Retinal pigment epithelial cell (primary cell): ENCODE measurements at regions not wholly inside any gene's neighbourhood (a gene's known extent, or its start where the extent isn't known, plus 50 kb on each side); places are given as distances from the start of the nearest gene placed in this dataset.
"Not testable (repeated sequence)": the region's sequence is repeated elsewhere in the genome, so short reads cannot be mapped to it uniquely, and the experiment has no call there.

Source experiments
- DNase-seq: peaks from one replicate; pipeline ENCODE4 v3.0.0-alpha.2; 2010; ENCODE audit warnings: low read depth
- H3K4me3 ChIP-seq: 2 replicates; pipeline ENCODE4 v1.5.1; 2011; ENCODE audit warnings: mild to moderate bottlenecking, low read length, control low read depth, moderate library complexity
- CTCF ChIP-seq: conservative IDR thresholded peaks from 2 replicates; pipeline ENCODE4 v1.5.1; 2011; ENCODE audit warnings: low read depth, low read length, control low read depth, inconsistent platforms

DNA sequence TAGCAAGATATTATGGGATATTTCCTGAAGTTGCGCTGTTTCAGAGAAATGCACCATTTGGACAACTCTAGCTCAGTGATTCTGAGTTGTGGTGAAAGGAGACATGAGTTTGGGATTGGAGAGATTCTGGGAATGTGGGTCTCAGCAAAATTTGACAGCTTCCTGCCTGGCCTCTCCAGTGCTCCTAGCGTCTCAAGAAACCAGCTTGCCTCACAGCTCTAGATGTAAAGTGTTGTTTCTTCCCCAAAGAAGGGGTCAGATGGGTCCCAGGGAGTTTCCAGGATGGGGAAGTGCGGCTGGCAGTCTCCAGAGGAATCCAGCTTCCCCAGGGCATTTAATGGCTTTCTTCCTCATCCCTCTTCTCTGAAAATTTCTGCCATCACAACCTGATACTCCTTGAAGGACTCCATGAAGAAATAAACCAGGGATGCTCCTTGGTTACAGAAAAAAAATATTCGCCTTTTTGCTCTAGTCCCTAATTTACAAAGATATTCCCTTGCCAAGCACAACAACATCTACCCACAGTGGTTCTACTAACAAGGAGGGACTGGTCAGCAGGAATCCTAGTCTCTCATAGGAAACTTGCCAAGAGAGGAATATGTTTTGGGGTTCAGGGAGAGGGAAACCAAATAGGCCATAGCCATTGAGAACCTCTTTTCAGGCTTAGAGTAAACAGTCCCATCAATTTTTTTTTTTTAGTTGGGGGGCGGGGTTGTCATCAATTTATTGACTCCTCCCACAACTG lies 185.4 kb upstream of the E2F8 start:
- no peak for TF ChIP-seq CTCF
- H3K4me3 ChIP-seq: no peak overlapping the region
- DNase-seq: no peak

- no peak for TF ChIP-seq CTCF
- H3K4me3 ChIP-seq: no peak overlapping the region
- DNase-seq: no peak
Observed at GRCh38 chr11:19422276-19422675, 181.5 kb upstream of the E2F8 start.

DNA sequence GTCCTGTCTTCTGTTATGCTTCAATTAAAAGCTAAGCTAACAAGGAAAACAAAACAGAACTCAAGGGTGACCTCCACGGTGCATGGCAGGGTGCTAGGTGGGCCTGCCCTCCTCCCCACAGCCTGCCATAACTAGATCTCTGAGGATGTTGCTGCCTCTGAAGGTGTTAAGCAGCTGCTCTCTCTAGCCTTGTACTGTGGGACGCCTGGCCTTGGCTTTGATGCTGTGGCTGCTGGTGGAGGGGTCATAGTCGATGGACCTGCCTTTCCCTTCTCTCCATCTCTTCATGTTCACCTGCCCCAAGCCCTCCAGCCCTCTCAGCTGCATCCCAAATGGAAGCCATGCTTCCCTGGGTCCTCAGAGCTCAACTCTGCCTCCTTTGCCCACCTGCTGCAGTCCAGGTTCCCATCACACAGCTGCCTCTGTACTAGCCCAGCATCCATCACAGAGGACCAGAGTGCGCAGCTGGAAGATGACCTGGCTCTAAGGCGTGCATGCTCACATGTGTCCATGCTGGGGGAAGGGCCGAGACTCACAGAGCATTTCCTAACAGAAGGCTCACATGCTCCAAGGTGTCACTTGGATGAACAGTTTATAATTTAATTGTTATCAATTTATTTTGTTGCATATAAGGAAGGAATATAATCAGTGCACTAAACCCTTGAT lies 180.3 kb upstream of the E2F8 start:
- DNase-seq: no peak
- TF ChIP-seq CTCF: no peak
- no peak overlapping the region for H3K4me3 ChIP-seq

DNA sequence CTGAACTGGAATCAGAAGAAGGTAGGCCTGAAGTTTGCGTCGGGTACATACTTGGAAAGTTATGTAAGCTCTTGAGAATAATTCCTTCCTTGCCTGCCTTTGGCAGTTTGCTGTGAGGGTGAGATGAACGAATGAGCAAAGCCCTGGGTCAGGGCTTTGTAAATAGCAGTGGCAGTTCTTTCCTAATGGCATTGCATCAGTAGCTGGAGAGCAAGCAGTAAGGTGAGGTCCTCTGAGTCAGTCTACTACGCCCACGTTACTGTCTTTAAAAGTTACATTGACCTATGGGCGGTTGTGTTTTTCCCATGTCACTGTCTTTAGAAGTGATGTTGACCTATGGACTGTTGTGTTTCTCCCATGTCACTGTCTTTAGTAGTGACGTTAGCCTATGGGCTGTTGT lies 179.1 kb upstream of the E2F8 start:
- no peak for DNase-seq
- no peak overlapping the region for H3K4me3 ChIP-seq
- no peak for TF ChIP-seq CTCF

DNA sequence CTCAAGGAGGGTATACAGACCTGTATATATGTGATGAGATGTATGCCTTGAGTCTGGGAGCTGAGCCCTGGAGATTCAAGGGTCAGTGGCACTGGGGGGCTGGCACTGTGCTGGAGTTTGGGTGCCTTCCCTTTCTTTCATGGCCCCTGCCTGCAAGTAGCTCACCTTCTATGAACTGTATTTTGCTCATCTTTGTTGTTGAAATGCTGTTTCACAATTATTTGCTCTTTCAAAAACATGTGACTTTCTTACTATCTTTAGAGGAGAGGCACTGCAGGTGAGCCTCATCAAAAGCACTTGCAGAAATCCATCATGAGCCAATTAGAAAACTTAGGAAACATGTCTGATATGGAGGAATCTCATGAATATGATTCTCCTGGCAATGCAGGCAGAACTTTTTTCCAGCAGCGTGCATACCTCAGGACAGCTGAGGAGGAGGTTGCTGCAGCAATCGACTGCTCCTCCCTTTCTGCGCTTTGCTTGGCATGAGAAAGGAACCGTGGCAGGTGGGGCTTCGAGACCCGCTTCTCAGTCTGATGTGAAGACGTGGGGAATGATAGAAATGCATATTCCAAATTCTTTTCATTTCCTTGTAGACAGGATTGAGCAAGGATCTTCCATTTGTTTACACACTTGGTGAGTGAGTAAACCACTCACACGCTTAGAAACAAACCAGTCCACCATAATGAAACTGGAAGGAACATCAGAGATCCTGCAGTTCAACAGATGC lies 178.4 kb upstream of the E2F8 start:
- H3K4me3 ChIP-seq: no peak overlapping the region
- no peak for DNase-seq
- no peak for TF ChIP-seq CTCF

- DNase-seq: no peak
- TF ChIP-seq CTCF: no peak
- H3K4me3 ChIP-seq: no peak overlapping the region
Observed at GRCh38 chr11:19418221-19418620, 177.5 kb upstream of the E2F8 start.

- H3K4me3 ChIP-seq: not testable (repeated sequence)
Observed at GRCh38 chr11:19412070-19412469, 171.3 kb upstream of the E2F8 start.

More at GRCh38 chr11:19412070-19412469, 171.3 kb upstream of the E2F8 start:
- DNase-seq: not testable (repeated sequence)
